ENCODE measurements at regions not wholly inside any gene's neighbourhood (a gene's known extent, or its start where the extent isn't known, plus 50 kb on each side); places are given as distances from the start of the nearest gene placed in this dataset.

- TF ChIP-seq ZFX (IDR thresholded peaks at IDR 0.05): no peak
- TF ChIP-seq CTCF (conservative IDR thresholded peaks at IDR 0.05): no peak
Measured at GRCh38 chr13:79654520-79654919, 173.6 kb downstream of the NDFIP2 start.

GRCh38 chr13:79650688-79651087, 169.7 kb downstream of the NDFIP2 start:
- no peak overlapping the region for H3K27ac ChIP-seq
- no peak for TF ChIP-seq ZFX (IDR thresholded peaks at IDR 0.05)

More at GRCh38 chr13:79654520-79654919, 173.6 kb downstream of the NDFIP2 start:
- H3K27ac ChIP-seq: no peak overlapping the region

- TF ChIP-seq CTCF (conservative IDR thresholded peaks at IDR 0.05) (no peak), ZFX (IDR thresholded peaks at IDR 0.05) (no peak)
- H3K27ac ChIP-seq: no peak overlapping the region
Measured at GRCh38 chr13:79648191-79648590, 167.2 kb downstream of the NDFIP2 start.

GRCh38 chr13:79647533-79647932, 166.6 kb downstream of the NDFIP2 start:
- H3K27ac ChIP-seq: no peak overlapping the region
- TF ChIP-seq CTCF (conservative IDR thresholded peaks at IDR 0.05) (no peak), ZFX (IDR thresholded peaks at IDR 0.05) (no peak)

GRCh38 chr13:79646880-79647279, 165.9 kb downstream of the NDFIP2 start:
- TF ChIP-seq ZFX (IDR thresholded peaks at IDR 0.05) (no peak), CTCF (conservative IDR thresholded peaks at IDR 0.05) (no peak)
- no peak overlapping the region for H3K27ac ChIP-seq

DNA sequence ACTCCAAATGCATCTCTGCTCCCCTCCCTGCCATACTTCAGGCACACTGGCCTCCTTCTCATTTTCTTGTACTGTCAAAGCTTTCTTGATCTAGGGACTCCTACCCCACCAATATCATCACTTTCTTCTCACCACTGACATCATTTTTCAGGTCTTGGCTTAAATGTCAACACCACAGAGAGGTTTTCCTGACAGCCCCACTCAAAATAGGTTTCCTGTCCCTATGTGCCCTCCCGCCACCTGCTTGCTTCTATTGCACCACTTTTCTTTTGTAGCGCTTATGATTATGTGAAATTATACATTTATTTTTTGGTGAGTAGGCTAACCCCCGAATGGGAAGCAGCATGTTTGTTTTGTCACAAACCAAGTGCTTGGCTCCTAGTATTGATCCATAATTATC, 164.6 kb downstream of the NDFIP2 start:
- H3K27ac ChIP-seq: no peak overlapping the region
- TF ChIP-seq CTCF (conservative IDR thresholded peaks at IDR 0.05) (no peak), ZFX (IDR thresholded peaks at IDR 0.05) (no peak)

- TF ChIP-seq ZFX (IDR thresholded peaks at IDR 0.05) (no peak), CTCF (conservative IDR thresholded peaks at IDR 0.05) (no peak)
- H3K27ac ChIP-seq: no peak overlapping the region
Measured at GRCh38 chr13:79642596-79642995, 161.6 kb downstream of the NDFIP2 start.

DNA sequence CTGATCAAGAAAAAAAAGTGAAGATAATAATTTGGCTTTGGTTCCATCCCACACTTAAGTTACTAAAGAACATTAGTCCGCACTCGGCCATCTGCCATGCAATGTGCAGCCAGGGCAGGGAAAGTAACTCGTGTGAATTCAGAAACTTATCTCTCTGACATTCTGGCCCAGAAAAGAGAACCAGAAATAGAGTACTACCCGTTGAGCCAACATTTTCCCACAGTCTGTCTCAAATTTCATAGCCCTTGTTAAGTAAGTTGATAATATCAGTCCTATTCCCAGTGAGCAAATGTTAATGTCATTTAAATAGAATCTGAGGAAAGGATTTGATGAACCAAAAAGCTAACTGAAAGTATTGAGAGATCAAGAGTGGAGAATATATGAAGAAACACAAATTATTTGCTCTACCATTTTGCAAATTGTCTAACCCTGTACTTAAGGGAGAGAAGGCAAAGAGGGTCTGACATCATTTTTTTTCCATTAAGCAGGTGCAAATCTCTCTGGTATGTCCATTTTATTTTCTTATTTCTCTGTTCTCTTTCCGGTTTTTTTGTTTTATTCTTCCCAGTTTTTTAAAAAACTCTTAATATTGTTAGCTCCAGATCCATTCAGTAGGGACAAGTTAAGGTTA, 156.3 kb downstream of the NDFIP2 start:
- TF ChIP-seq ZFX (IDR thresholded peaks at IDR 0.05): no peak
- TF ChIP-seq CTCF (conservative IDR thresholded peaks at IDR 0.05): no peak
- no peak overlapping the region for H3K27ac ChIP-seq
